B cell (primary cell): ENCODE measurements at regions not wholly inside any gene's neighbourhood (a gene's known extent, or its start where the extent isn't known, plus 50 kb on each side); places are given as distances from the start of the nearest gene placed in this dataset.

Experiments
- ATAC-seq: fragments of 200-7000 bp; cut with Tn5 transposase; one replicate; pipeline ENCODE4 v1.10.0; 2021; ENCODE audit warnings: low read depth, mild to moderate bottlenecking, moderate number of reproducible peaks, moderate library complexity
- CTCF ChIA-PET: fragments of 350-600 bp; sonication (Branson Sonifier 250); formaldehyde crosslinking; loops from one replicate; lab custom pipeline; 2021; ENCODE audit warnings: antibody characterized with exemption, inconsistent platforms; lab: Charles Lee
- POLR2A ChIA-PET: fragments of 350-600 bp; sonication (Branson Sonifier 250); formaldehyde crosslinking; loops from one replicate; lab custom pipeline; 2021; ENCODE audit warnings: antibody characterized with exemption; lab: Charles Lee
- DNase-seq: peaks from one replicate; pipeline ENCODE4 v3.0.0; 2013
- H2AFZ ChIP-seq: 2 replicates; pipeline ENCODE4 v1.6.1; 2012; ENCODE audit warnings: mild to moderate bottlenecking, low read depth, low read length; ENCODE audit not compliant: insufficient read depth, poor library complexity, severe bottlenecking
- H3K27ac ChIP-seq, 2 donors: 1 replicate in 1 of 2; 2 replicates in 1 of 2; pipeline ENCODE4 v1.5.1; 2012 to 2013; ENCODE audit warnings: low read length in 2 of 2, mild to moderate bottlenecking in 2 of 2, moderate library complexity in 1 of 2
- H3K27me3 ChIP-seq, 4 experiments: fragments of 200-600 bp in 1 of 4; sonication (generic) in 1 of 4; replicated peaks in 1 of 4; 1 replicate in 2 of 4; 2 replicates in 2 of 4; pipeline versions ENCODE4 v1.6.1 to v1.7.0; 2013 to 2016; ENCODE audit warnings: low read length in 3 of 4, mild to moderate bottlenecking in 2 of 4, mixed read lengths in 1 of 4, moderate library complexity in 1 of 4; ENCODE audit not compliant: insufficient read depth in 4 of 4, control insufficient read depth in 3 of 4; ENCODE audit errors: control extremely low read depth in 1 of 4
- H3K36me3 ChIP-seq, 2 experiments: replicated peaks in 1 of 2; 1 replicate in 1 of 2; 2 replicates in 1 of 2; pipeline versions ENCODE4 v1.6.1 to v1.7.1; 2013; ENCODE audit warnings: low read length in 1 of 2; ENCODE audit not compliant: insufficient read depth in 2 of 2, control insufficient read depth in 1 of 2; ENCODE audit errors: control extremely low read depth in 1 of 2, extremely low read depth in 1 of 2
- H3K4me1 ChIP-seq, 2 donors: fragments of 200-600 bp in 1 of 2; sonication (generic) in 1 of 2; 1 replicate in 1 of 2; 2 replicates in 1 of 2; pipeline versions ENCODE4 v1.5.1 to v1.6.1; 2013 to 2017; ENCODE audit warnings: low read length in 2 of 2; ENCODE audit not compliant: control insufficient read depth in 2 of 2, insufficient read depth in 2 of 2
- H3K4me2 ChIP-seq: replicated peaks from 2 replicates; pipeline ENCODE3; 2012; ENCODE audit warnings: mild to moderate bottlenecking, low read depth, low read length; ENCODE audit not compliant: poor library complexity, severe bottlenecking
- H3K4me3 ChIP-seq, 5 experiments: fragments of 200-600 bp in 1 of 5; sonication (generic) in 1 of 5; 1 replicate in 3 of 5; 2 replicates in 2 of 5; pipeline versions ENCODE4 v1.5.1 to v1.7.0; 2011 to 2016; ENCODE audit warnings: low read length in 4 of 5, mild to moderate bottlenecking in 4 of 5, low read depth in 2 of 5, control low read depth in 1 of 5, moderate library complexity in 1 of 5; ENCODE audit not compliant: insufficient read depth in 1 of 5; ENCODE audit errors: control extremely low read depth in 1 of 5, extremely low read depth in 1 of 5
- H3K79me2 ChIP-seq: fragments of 200-600 bp; sonication (generic); one replicate; pipeline ENCODE4 v1.6.0; 2016; ENCODE audit warnings: low read length; ENCODE audit not compliant: control insufficient read depth, insufficient read depth
- H3K9ac ChIP-seq: fragments of 200-600 bp; sonication (generic); 2 replicates; pipeline ENCODE4 v1.6.1; 2017; ENCODE audit warnings: mild to moderate bottlenecking, low read length, moderate library complexity
- H3K9me3 ChIP-seq, 3 donors: one replicate each; pipeline versions ENCODE4 v1.6.1 to v1.7.1; 2013; ENCODE audit warnings: low read length in 2 of 3; ENCODE audit not compliant: control insufficient read depth in 2 of 3, insufficient read depth in 1 of 3; ENCODE audit errors: control extremely low read depth in 1 of 3
- H4K20me1 ChIP-seq: 2 replicates; pipeline ENCODE4 v1.6.0; 2012; ENCODE audit warnings: mild to moderate bottlenecking, low read length; ENCODE audit not compliant: insufficient read depth, control insufficient read depth, poor library complexity, severe bottlenecking
- H3K27ac Mint-ChIP-seq: one replicate; pipeline ENCODE4 v1.8.0; 2021; ENCODE audit warnings: mixed read lengths
- H3K27me3 Mint-ChIP-seq: one replicate; pipeline ENCODE4 v1.8.0; 2021; ENCODE audit warnings: mixed read lengths
- H3K4me1 Mint-ChIP-seq: one replicate; pipeline ENCODE4 v1.8.0; 2021; ENCODE audit warnings: mixed read lengths
- H3K4me3 Mint-ChIP-seq: one replicate; pipeline ENCODE4 v1.8.0; 2021; ENCODE audit warnings: mixed read lengths
- H3K9me3 Mint-ChIP-seq: one replicate; pipeline ENCODE4 v1.8.0; 2022; ENCODE audit warnings: mixed read lengths; ENCODE audit not compliant: insufficient read depth
- CTCF ChIP-seq: fragments of 200-600 bp; IDR thresholded peaks from one replicate; pipeline ENCODE4 v1.8.0; 2022; ENCODE audit warnings: antibody characterized with exemption, mild to moderate bottlenecking
- EZH2 ChIP-seq: IDR thresholded peaks from 2 replicates; pipeline ENCODE4 v1.6.1; 2012; ENCODE audit warnings: borderline replicate concordance, low read depth, mild to moderate bottlenecking, moderate library complexity, low read length; ENCODE audit not compliant: insufficient read depth, poor library complexity, severe bottlenecking
- whole genome bisulfite sequencing: methylation state at CpG from one replicate; pipeline ENCODE4 v1.1.5; 2013; ENCODE audit warnings: missing lambda C conversion rate; ENCODE audit not compliant: insufficient coverage; 5-methylcytosine and 5-hydroxymethylcytosine counted together
- intact Hi-C: fragments of 100-400 bp; cut with micrococcal nuclease; formaldehyde crosslinking; loops from one replicate; pipeline ENCODE4 v1.10.0; 2022

DNA sequence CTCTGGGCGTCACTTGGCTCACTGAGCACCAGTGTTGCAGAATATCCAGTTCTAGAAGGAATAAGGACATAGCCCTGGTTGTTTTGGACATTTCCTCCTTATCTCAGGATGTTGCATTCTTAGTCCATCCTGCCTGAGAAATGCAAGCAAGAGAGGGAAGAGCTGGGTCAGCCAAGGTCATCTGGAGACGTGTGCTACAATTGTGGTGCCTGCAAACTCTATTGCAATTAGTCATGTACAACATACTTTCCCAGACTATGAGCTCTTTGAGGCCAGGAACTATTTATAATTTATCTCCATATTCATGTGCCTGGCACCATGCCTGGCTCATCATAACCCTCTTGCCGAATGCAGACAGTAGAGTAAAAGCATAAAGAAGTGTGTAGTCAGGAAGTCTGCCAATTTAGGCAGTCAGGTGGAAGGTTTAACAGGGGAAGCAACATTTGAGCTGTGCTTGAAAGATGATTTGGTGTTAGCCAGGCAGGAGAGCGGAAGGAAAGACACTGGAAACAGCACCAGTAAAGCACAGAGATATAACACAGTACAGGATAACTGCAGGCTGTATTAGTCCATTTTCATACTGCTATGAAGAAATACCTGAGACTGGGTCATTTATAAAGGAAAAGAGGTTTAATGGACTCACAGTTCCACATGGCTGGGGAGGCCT, 129.4 kb upstream of the PAX6 start:
- TF ChIP-seq CTCF, result no peak
- TF ChIP-seq EZH2, result no peak
- no peak overlapping the region for H3K27ac ChIP-seq
- H3K9me3 ChIP-seq, result no peaks in the 10 kb centered on the region
- H3K79me2 ChIP-seq, result no peaks in the 10 kb centered on the region
- no peaks in the 10 kb centered on the region for H3K36me3 ChIP-seq
- Mint-ChIP-seq H3K4me1 (no peaks in the 10 kb centered on the region), H3K4me3 (no peak overlapping the region), H3K9me3 (peaks cover 4% of the 10 kb centered on the region), H3K27me3 (peaks cover 28% of the 10 kb centered on the region), H3K27ac (no peak overlapping the region)
- H2AFZ ChIP-seq, result no peak overlapping the region
- peaks cover 0 to 2% (median under 1%) of the 10 kb centered on the region in 4 experiments for H3K27me3 ChIP-seq
- 81% methylated on average over 3 of the region's 4 CpGs for WGBS
- no peak overlapping the region for H3K4me3 ChIP-seq
- no peak for ATAC-seq
- intact Hi-C loops, result no loop called here
- no peak overlapping the region for H3K9ac ChIP-seq
- DNase-seq, result no peak
- ChIA-PET POLR2A (no interaction called here), CTCF (no interaction called here)
- H3K4me2 ChIP-seq, result no peak overlapping the region
- no peaks in the 10 kb centered on the region for H4K20me1 ChIP-seq
- H3K4me1 ChIP-seq, result no peaks in the 10 kb centered on the region

- ATAC-seq, result no peak
- Histone ChIP-seq H3K36me3 (no peaks in the 10 kb centered on the region), H3K4me2 (no peak overlapping the region), H3K27me3 (peaks cover 0 to 2% (median 0%) of the 10 kb centered on the region in 4 experiments), H2AFZ (no peak overlapping the region), H3K4me3 (no peak overlapping the region), H4K20me1 (no peaks in the 10 kb centered on the region), H3K27ac (no peak overlapping the region), H3K9me3 (no peaks in the 10 kb centered on the region), H3K9ac (no peak overlapping the region), H3K4me1 (no peaks in the 10 kb centered on the region), H3K79me2 (no peaks in the 10 kb centered on the region)
- no peak for DNase-seq
- WGBS, result no CpG with 5 or more reads among the region's 3 CpGs
- ChIA-PET CTCF (no interaction called here), POLR2A (no interaction called here)
- Mint-ChIP-seq H3K4me1 (no peaks in the 10 kb centered on the region), H3K9me3 (peaks cover 2% of the 10 kb centered on the region), H3K27me3 (peaks cover 25% of the 10 kb centered on the region), H3K27ac (no peak overlapping the region), H3K4me3 (no peak overlapping the region)
- TF ChIP-seq CTCF (no peak), EZH2 (no peak)
- intact Hi-C loops, result no loop called here
Observed at GRCh38 chr11:31939004-31939403, 127.9 kb upstream of the PAX6 start.
